GM13976 (cell line): ENCODE measurements at regions not wholly inside any gene's neighbourhood (a gene's known extent, or its start where the extent isn't known, plus 50 kb on each side); places are given as distances from the start of the nearest gene placed in this dataset.

Experiments
- DNase-seq: peaks from one replicate; pipeline ENCODE4 v3.0.0; 2012; ENCODE audit warnings: low spot score
- in situ Hi-C: fragments of 300-500 bp; cut with MboI; formaldehyde crosslinking; loops from one replicate; pipeline ENCODE4 v1.12.0; 2022; ENCODE audit warnings: low sequenced_read_pairs, mixed read lengths, inconsistent platforms; ENCODE audit not compliant: unreplicated experiment
- TF ChIP-seq, protein P1 (sequence below): IDR thresholded peaks from 2 replicates; pipeline ENCODE4 v1.5.1; 2012; ENCODE audit warnings: borderline replicate concordance, mild to moderate bottlenecking; ENCODE audit not compliant: insufficient read depth; ENCODE audit errors: extremely low read depth, missing control alignments, control extremely low read depth

DNA sequence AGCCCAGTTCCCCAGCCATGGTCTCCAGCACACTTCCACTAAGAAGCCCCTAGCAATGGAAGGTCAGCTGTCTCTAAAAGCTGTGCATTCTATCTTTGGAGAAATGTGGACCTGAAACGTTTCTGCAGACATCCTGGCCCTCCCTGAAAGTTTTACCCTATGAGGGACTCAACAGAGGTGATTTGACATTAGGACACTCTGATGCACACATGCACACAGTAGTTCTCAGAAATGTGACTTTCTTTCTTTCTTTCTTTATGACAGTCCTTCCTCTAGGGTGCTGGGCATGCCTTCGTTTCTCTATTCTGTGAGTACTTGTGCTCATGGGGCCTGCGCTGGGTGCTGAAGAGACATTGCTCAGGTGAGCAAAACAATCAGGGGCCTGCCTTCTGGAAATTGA lies 857.3 kb downstream of the RNF144A start:
- TF ChIP-seq, protein P1, sequence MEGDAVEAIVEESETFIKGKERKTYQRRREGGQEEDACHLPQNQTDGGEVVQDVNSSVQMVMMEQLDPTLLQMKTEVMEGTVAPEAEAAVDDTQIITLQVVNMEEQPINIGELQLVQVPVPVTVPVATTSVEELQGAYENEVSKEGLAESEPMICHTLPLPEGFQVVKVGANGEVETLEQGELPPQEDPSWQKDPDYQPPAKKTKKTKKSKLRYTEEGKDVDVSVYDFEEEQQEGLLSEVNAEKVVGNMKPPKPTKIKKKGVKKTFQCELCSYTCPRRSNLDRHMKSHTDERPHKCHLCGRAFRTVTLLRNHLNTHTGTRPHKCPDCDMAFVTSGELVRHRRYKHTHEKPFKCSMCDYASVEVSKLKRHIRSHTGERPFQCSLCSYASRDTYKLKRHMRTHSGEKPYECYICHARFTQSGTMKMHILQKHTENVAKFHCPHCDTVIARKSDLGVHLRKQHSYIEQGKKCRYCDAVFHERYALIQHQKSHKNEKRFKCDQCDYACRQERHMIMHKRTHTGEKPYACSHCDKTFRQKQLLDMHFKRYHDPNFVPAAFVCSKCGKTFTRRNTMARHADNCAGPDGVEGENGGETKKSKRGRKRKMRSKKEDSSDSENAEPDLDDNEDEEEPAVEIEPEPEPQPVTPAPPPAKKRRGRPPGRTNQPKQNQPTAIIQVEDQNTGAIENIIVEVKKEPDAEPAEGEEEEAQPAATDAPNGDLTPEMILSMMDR, result no peak
- no peak for DNase-seq
- in situ Hi-C loops, result no loop called here

DNA sequence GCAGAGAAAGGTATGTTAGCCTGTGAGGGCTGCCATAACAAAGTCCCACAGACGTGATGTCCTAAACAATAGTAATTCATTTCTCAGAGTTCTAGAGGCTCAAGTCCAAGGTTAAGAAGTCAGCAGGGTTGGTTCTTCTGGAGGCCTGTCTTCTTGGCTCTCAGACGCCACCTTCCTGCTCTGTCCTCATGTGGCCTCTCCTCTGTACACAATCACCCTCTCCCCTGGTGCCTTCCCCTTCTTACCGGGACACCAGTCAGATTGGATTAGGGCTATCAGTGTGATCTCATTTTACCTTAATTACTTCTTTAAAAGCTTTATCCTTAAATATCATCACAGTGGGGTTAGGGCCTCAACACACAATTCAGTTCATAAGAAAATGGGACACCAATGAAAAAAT lies 860.5 kb downstream of the RNF144A start:
- TF ChIP-seq, protein P1, result no peak
- DNase-seq, result no peak
- in situ Hi-C loops, result no loop called here

DNA sequence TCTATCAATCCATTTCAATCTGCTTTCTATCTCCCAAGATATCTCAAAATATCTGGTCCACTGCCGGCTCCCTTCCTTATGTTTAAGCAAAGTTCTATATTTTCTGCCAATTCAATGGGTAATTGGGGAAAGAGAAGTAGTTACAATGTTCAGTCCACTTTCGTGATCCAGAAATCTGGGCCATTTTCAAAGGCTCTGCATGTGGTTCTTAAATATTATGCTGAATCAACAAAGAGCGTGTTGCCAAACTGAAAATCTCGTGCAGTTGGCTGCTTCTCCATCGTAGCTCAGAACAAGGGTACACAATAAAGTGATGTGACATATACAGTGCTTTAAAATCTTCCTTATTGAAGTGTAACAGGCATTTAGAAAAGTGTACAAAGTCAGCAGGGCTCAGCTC lies 863.1 kb downstream of the RNF144A start:
- in situ Hi-C loops, result no loop called here
- TF ChIP-seq, protein P1, result no peak
- DNase-seq, result no peak

DNA sequence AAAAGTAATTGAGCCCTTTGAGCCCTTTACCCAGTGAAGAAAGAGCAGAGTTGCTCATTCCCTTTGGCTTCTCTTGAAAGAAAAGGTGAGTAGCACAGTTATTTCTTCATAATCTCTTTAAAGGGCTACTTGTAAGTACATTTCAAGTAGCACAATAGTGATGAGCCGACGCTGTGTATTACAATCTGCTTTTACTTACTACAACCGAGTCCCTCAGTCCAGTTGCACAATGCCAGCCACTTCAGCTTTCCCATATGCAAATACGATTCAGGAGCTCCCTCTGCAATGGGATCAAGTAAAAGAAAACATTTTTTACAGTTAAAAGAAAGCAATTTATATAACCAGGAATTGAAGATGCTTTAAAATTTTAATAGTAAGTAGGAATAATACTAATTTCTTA lies 868.5 kb downstream of the RNF144A start:
- in situ Hi-C loops, result no loop called here
- TF ChIP-seq, protein P1, result no peak
- no peak for DNase-seq

DNA sequence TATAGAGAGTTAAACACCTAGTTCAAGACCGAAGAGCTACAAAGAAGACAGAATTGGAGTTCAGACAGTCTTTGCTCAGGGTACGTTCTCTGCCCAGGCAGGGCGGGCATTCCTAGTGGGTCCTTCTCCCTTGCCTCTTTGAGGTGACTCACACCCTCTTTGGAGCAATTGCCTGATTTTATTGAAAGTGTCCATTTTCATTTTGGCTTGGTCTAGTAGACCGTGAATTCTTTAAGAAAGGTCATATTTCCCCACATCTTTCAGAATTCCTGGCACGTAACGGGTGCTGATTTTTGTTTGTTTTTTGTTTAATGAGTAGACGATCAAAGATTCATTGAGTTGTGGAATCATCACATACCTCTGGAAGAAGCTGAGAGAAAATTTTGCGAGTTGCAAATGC lies 871.5 kb downstream of the RNF144A start:
- in situ Hi-C loops, result no loop called here
- no peak for DNase-seq
- TF ChIP-seq, protein P1, result no peak

DNA sequence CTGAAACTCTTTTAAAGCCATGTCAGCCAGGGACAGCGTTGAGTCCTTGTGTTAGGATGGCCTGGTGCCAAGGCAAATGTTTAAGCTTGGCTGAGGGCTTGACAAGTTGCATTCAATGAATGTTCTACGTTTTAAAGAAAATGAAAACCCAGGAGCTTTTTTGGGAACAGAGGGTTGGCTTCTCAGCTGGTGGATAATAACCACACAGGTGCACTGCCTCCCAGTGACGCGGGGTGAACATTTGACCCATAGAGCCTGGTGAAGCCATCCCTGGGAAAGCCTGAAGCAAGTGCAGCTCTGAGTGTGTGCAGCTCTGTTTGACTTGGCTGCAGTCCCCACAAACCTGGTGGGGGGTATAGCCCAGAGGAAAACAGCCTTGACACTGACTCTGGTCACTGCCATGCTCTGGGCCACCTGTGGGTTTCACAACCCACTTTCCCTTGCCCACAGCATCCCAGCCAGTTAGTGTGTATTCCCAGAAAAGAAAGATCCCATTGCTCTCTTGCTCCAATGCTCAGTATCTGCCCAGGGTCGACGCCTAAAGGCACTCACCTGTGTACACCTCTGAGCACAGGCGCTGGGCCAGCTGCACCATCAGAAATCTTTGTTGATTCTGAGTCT lies 874.9 kb downstream of the RNF144A start:
- in situ Hi-C loops, result no loop called here
- TF ChIP-seq, protein P1, result no peak
- DNase-seq, result no peak
